Astrocyte (in vitro differentiated cells and primary cell): ENCODE measurements at regions not wholly inside any gene's neighbourhood (a gene's known extent, or its start where the extent isn't known, plus 50 kb on each side); places are given as distances from the start of the nearest gene placed in this dataset.

Source experiments
- EZH2 ChIP-seq: IDR thresholded peaks from 2 replicates; pipeline ENCODE4 v1.6.1; 2012; ENCODE audit warnings: mild to moderate bottlenecking, low read length, inconsistent platforms; ENCODE audit not compliant: insufficient read depth
- TF ChIP-seq, protein P1 (sequence below): IDR thresholded peaks from 2 replicates; pipeline ENCODE4 v1.5.1; 2011; ENCODE audit warnings: low read depth, mild to moderate bottlenecking, inconsistent platforms, low read length, moderate library complexity; ENCODE audit not compliant: insufficient read depth

- TF ChIP-seq EZH2 = no peak
- TF ChIP-seq, protein P1, sequence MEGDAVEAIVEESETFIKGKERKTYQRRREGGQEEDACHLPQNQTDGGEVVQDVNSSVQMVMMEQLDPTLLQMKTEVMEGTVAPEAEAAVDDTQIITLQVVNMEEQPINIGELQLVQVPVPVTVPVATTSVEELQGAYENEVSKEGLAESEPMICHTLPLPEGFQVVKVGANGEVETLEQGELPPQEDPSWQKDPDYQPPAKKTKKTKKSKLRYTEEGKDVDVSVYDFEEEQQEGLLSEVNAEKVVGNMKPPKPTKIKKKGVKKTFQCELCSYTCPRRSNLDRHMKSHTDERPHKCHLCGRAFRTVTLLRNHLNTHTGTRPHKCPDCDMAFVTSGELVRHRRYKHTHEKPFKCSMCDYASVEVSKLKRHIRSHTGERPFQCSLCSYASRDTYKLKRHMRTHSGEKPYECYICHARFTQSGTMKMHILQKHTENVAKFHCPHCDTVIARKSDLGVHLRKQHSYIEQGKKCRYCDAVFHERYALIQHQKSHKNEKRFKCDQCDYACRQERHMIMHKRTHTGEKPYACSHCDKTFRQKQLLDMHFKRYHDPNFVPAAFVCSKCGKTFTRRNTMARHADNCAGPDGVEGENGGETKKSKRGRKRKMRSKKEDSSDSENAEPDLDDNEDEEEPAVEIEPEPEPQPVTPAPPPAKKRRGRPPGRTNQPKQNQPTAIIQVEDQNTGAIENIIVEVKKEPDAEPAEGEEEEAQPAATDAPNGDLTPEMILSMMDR = no peak
These were observed 112.4 kb downstream of the CD47 start for GRCh38 chr3:107978131-107979055.
